A549 (cell line): ENCODE measurements at regions not wholly inside any gene's neighbourhood (a gene's known extent, or its start where the extent isn't known, plus 50 kb on each side); places are given as distances from the start of the nearest gene placed in this dataset.
A peak's percentile ranks its signal among the peaks of the same experiment; 100 is the strongest.

Experiments
- ATAC-seq, 2 experiments: fragments of 200-7000 bp in 1 of 2; fragments of >200 bp in 1 of 2; cut with Nextera tagmentation in 1 of 2; cut with Tn5 transposase in 1 of 2; 3 replicates each; pipeline versions ENCODE4 v1.8.0 to v1.9.1; 2018 to 2020; ENCODE audit warnings: mild to moderate bottlenecking in 1 of 2, moderate library complexity in 1 of 2
- CTCF ChIA-PET: fragments of 300-600 bp; sonication (Branson Sonifier 250); formaldehyde crosslinking; extraction: SDS; loops from one replicate; lab custom pipeline; 2021; ENCODE audit warnings: antibody characterized with exemption, inconsistent platforms; lab: Yijun Ruan, JAX
- POLR2A ChIA-PET: fragments of 350-600 bp; formaldehyde crosslinking; extraction: SDS; loops from one replicate; lab custom pipeline; 2021; ENCODE audit warnings: antibody characterized with exemption, inconsistent platforms; lab: Yijun Ruan, JAX
- DNase-seq, 2 experiments: peaks; one replicate each; pipeline versions ENCODE4 v3.0.0 to v3.0.0-alpha.2; 2011 to 2016; ENCODE audit warnings: low read depth in 1 of 2, low spot score in 1 of 2
- FAIRE-seq: peaks from 2 replicates; lab custom pipeline; 2011; peaks lifted over from hg19 to GRCh38; lab: Jason Lieb, UNC
- H3K27ac ChIP-seq, 2 experiments: fragments of >200 bp; sonication (Bioruptor Twin); formaldehyde crosslinking; 3 replicates each; pipeline ENCODE4 v1.5.1; 2016 to 2017
- H3K4me1 ChIP-seq: fragments of >200 bp; sonication (Bioruptor Twin); formaldehyde crosslinking; 3 replicates; pipeline ENCODE4 v1.6.1; 2016
- H3K4me2 ChIP-seq: fragments of >200 bp; sonication (Bioruptor Twin); formaldehyde crosslinking; 3 replicates; pipeline ENCODE4 v1.6.1; 2016
- H3K4me3 ChIP-seq: fragments of >200 bp; sonication (Bioruptor Twin); formaldehyde crosslinking; 3 replicates; pipeline ENCODE4 v1.5.1; 2016
- H3K9me3 ChIP-seq: fragments of >200 bp; sonication (Bioruptor Twin); formaldehyde crosslinking; 3 replicates; pipeline ENCODE4 v1.6.1; 2016
- CBX2 ChIP-seq: fragments of 200-600 bp; sonication (generic); IDR thresholded peaks from 2 replicates; pipeline ENCODE4 v1.6.1; 2016; ENCODE audit warnings: low read depth, mild to moderate bottlenecking, borderline replicate concordance
- CBX8 ChIP-seq: fragments of 200-600 bp; sonication (generic); IDR thresholded peaks from 2 replicates; pipeline ENCODE4 v1.6.1; 2016
- CEBPB ChIP-seq, 2 experiments: fragments of >200 bp in 1 of 2; sonication (Bioruptor Twin) in 1 of 2; formaldehyde crosslinking in 1 of 2; IDR thresholded peaks; 2 replicates each; pipeline ENCODE4 v1.6.1; 2012 to 2016
- CHD4 ChIP-seq: fragments of 200-600 bp; sonication (generic); IDR thresholded peaks from 2 replicates; pipeline ENCODE4 v1.6.1; 2016; ENCODE audit warnings: antibody characterized with exemption, mild to moderate bottlenecking, borderline replicate concordance
- CTCF ChIP-seq: fragments of >200 bp; sonication (Bioruptor Twin); formaldehyde crosslinking; IDR thresholded peaks from 3 replicates; pipeline ENCODE4 v1.5.1; 2016
- ESRRA ChIP-seq: fragments of 150-350 bp; IDR thresholded peaks from 2 replicates; pipeline ENCODE4 v1.6.1; 2014; ENCODE audit warnings: mild to moderate bottlenecking, low read length, borderline replicate concordance
- FOSB ChIP-seq: fragments of 250-450 bp; sonication (Bioruptor Pico); IDR thresholded peaks from 2 replicates; pipeline ENCODE4 v1.5.0; 2020; ENCODE audit warnings: mild to moderate bottlenecking, moderate library complexity
- FOXS1 ChIP-seq: fragments of 250-450 bp; sonication (Bioruptor Pico); IDR thresholded peaks from 2 replicates; pipeline ENCODE4 v1.5.0; 2020; ENCODE audit warnings: mild to moderate bottlenecking, moderate library complexity
- HDAC2 ChIP-seq: fragments of 200-600 bp; sonication (generic); IDR thresholded peaks from 2 replicates; pipeline ENCODE4 v1.6.1; 2016
- HES2 ChIP-seq: fragments of >200 bp; sonication (Bioruptor Twin); formaldehyde crosslinking; IDR thresholded peaks from 2 replicates; pipeline ENCODE4 v1.6.1; 2016
- HMGXB4 ChIP-seq: fragments of 250-450 bp; sonication (Bioruptor Pico); IDR thresholded peaks from 2 replicates; pipeline ENCODE4 v1.5.0; 2021; ENCODE audit warnings: mild to moderate bottlenecking, moderate library complexity, borderline replicate concordance
- HOXA7 ChIP-seq: fragments of 250-450 bp; sonication (Bioruptor Pico); IDR thresholded peaks from 2 replicates; pipeline ENCODE4 v1.5.0; 2020; ENCODE audit warnings: mild to moderate bottlenecking, moderate library complexity
- HOXB13 ChIP-seq: fragments of 250-450 bp; sonication (Bioruptor Pico); IDR thresholded peaks from 2 replicates; pipeline ENCODE4 v1.5.0; 2020; ENCODE audit warnings: low read depth, mild to moderate bottlenecking, moderate library complexity
- HOXB5 ChIP-seq: fragments of 250-450 bp; sonication (Bioruptor Pico); IDR thresholded peaks from 2 replicates; pipeline ENCODE4 v1.5.0; 2020; ENCODE audit warnings: mild to moderate bottlenecking, moderate library complexity
- JUN ChIP-seq, 2 experiments: fragments of >200 bp; sonication (Bioruptor Twin); formaldehyde crosslinking; IDR thresholded peaks; 2 replicates in 1 of 2; 3 replicates in 1 of 2; pipeline ENCODE4 v1.6.1; 2016 to 2017
- MAX ChIP-seq: IDR thresholded peaks from 2 replicates; pipeline ENCODE4 v1.6.1; 2012
- MAZ ChIP-seq: fragments of 150-350 bp; IDR thresholded peaks from 2 replicates; pipeline ENCODE4 v1.6.1; 2014; ENCODE audit warnings: antibody characterized with exemption, low read depth, low read length, borderline replicate concordance
- NFE2L2 ChIP-seq: fragments of 150-350 bp; conservative IDR thresholded peaks from 2 replicates; pipeline ENCODE4 v1.6.1; 2014; ENCODE audit warnings: low read length
- POLR2A ChIP-seq: IDR thresholded peaks from 2 replicates; pipeline ENCODE4 v1.6.1; 2012; ENCODE audit warnings: mild to moderate bottlenecking, low read length
- POLR2AphosphoS2 ChIP-seq: conservative IDR thresholded peaks from 2 replicates; pipeline ENCODE4 v1.6.1; 2012; ENCODE audit warnings: low read length, improper control_type of control experiment, inconsistent platforms
- SREBF2 ChIP-seq: fragments of 450-650 bp; IDR thresholded peaks from 2 replicates; pipeline ENCODE4 v1.6.1; 2014; ENCODE audit warnings: mild to moderate bottlenecking, moderate library complexity
- ZC3H11A ChIP-seq: fragments of 450-650 bp; IDR thresholded peaks from 2 replicates; pipeline ENCODE4 v1.6.1; 2014; ENCODE audit warnings: antibody characterized with exemption, mild to moderate bottlenecking
- ZSCAN20 ChIP-seq: fragments of 250-450 bp; sonication (Bioruptor Pico); IDR thresholded peaks from 2 replicates; pipeline ENCODE4 v1.8.0; 2022; ENCODE audit warnings: mild to moderate bottlenecking, moderate library complexity
- WGBS: methylation state at CpG from one replicate; pipeline ENCODE4 v1.1.6; 2017; ENCODE audit errors: missing lambda C conversion rate; 5-methylcytosine and 5-hydroxymethylcytosine counted together

DNA sequence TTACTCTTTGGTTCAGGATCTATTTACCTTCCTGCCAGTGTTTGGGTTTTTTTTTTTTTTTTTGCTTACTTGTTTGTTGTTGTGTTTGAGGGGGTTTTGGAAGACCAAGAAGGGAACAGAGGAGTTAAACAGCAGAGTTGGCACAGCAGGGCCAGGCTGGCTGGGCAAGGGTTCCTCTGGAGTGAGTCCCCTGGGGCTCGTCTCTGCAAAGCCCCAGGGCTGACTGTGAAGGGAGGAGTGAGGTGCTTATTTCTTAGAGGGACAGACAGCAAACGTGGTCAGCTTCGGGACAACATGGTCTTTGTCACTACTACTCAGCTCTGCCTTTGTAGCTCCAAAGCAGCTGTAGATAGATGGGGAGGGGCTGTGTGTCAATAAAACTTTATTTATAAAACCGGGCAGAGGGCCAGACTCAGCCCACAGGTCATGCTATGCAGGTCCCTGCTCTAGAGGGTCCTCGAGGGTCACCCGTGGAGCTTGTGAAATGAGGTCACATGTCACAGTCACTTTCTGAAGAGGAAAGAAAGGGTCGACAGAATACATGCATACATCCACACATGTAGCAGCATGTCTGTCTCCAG, 1404.7 kb downstream of the BRD1 start:
- Histone ChIP-seq H3K9me3 (no peaks in the 10 kb centered on the region), H3K4me2 (no peak overlapping the region), H3K4me3 (no peak overlapping the region), H3K4me1 (peaks cover 12% of the 10 kb centered on the region; the same call in 2 of the 3 replicates), H3K27ac (peak overlapping the region in 1 of 2 experiments; percentile 77; a peak in 5 of 6 replicates)
- 69% methylated on average over 7 of the region's 7 CpGs for WGBS
- DNase-seq (no peak), FAIRE-seq (no peak), ATAC-seq (no peak)
- ChIA-PET CTCF (interaction anchor here (0.6 to 1.0 kb wide), 3 partner anchors 12 to 207 kb away, joined by 3 to 5 read pairs (median 4); no protein-coding TSS in a partner anchor), POLR2A (no interaction called here)
- TF ChIP-seq MAX (no peak), ESRRA (no peak), CEBPB (IDR thresholded peaks at IDR 0.05) (no peak), MAZ (no peak), SREBF2 (no peak), NFE2L2 (no peak), ZC3H11A (no peak), ZSCAN20 (no peak), CHD4 (no peak), CTCF (no peak), JUN (IDR thresholded peaks at IDR 0.05) (no peak), HOXB5 (CRISPR knock-in tag) (no peak), POLR2A (no peak)

- Histone ChIP-seq H3K27ac (no peak overlapping the region), H3K4me2 (no peak overlapping the region), H3K4me3 (no peak overlapping the region), H3K9me3 (no peaks in the 10 kb centered on the region), H3K4me1 (peaks cover 11% of the 10 kb centered on the region; the same call in 2 of the 3 replicates)
- TF ChIP-seq CBX8: no peak
- no peak for TF ChIP-seq HOXB13 (CRISPR knock-in tag)
- FAIRE-seq (no peak), ATAC-seq (no peak), DNase-seq (no peak)
- POLR2A ChIA-PET: no interaction called here
- 92% methylated on average over 10 of the region's 10 CpGs for WGBS
- CTCF ChIA-PET: no interaction called here
Observed at GRCh38 chr22:48418831-48419230, 1408.8 kb downstream of the BRD1 start.

DNA sequence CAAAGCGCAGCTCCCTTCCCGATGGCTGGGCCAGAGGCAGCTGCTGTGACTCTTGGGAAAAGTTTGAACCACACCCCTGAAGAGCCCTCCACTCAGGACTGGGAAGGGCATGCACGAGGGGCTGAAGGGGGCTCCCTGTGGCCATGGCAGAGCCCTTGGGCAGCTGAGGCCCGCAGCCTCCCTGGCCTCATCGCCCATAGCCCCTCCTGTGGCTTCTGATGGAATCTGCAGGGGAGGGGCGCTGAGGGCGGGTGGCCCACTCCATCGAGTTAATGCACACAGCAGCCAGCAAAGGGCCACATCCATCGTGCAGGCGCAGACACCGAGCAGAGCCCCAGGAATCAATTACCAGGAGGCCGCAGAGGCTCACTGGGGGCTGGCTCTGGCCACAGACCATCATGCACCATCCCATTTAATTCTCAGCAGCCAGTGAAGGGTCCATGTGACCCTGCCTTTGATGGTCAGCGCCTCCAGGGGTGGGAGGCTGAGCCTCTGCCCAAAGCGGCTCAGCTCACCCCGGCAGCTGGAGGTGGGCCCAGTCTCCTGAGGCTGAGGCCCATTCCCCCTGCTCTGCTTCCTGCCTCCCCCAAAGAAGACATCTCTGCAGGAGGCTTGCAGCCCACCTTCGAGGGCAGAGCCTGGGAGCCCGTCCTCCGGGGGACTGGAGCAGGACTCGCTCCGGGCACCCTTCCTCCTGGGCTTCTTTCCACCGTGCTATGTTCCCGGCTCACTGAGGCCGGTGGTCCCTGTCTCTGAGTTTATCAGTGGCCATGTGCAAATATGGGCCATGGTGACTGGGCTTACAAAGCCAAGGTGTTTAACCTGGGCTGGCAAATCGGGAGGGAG, 1410.2 kb downstream of the BRD1 start:
- TF ChIP-seq MAX (no peak), FOSB (CRISPR knock-in tag) (no peak), POLR2AphosphoS2 (no peak), JUN (IDR thresholded peaks at IDR 0.05) (no peak), FOXS1 (CRISPR knock-in tag) (no peak), HDAC2 (no peak), HES2 (no peak), HOXA7 (no peak), HMGXB4 (CRISPR knock-in tag) (no peak), CBX2 (no peak)
- CTCF ChIA-PET: interaction anchor here (0.6 kb wide), 1 partner anchor 366 kb away, joined by 3 read pairs; no protein-coding TSS in a partner anchor
- DNase-seq (no peak), ATAC-seq (no peak), FAIRE-seq (no peak)
- WGBS: 92% methylated on average over 14 of the region's 24 CpGs
- Histone ChIP-seq H3K27ac (peak overlapping the region in 1 of 2 experiments; percentile 49; a peak in 2 of 6 replicates), H3K9me3 (no peaks in the 10 kb centered on the region), H3K4me1 (no peaks in the 10 kb centered on the region), H3K4me3 (no peak overlapping the region), H3K4me2 (no peak overlapping the region)
- POLR2A ChIA-PET: no interaction called here
